H1 (cell line): ENCODE measurements at regions not wholly inside any gene's neighbourhood (a gene's known extent, or its start where the extent isn't known, plus 50 kb on each side); places are given as distances from the start of the nearest gene placed in this dataset.

Experiments
- CTCF ChIA-PET: fragments of 300-600 bp; sonication (Branson Sonifier 250); formaldehyde crosslinking; loops from one replicate; lab custom pipeline; 2021; ENCODE audit not compliant: partially characterized antibody; lab: Charles Lee
- POLR2A ChIA-PET: fragments of 300-600 bp; sonication (Branson Sonifier 250); formaldehyde crosslinking; loops from one replicate; lab custom pipeline; 2021; ENCODE audit warnings: inconsistent platforms; ENCODE audit not compliant: partially characterized antibody; lab: Charles Lee
- DNase-seq, 2 experiments: peaks; one replicate each; pipeline versions ENCODE4 v3.0.0 to v3.0.0-alpha.2; 2010 to 2022; ENCODE audit warnings: low spot score in 2 of 2, low read depth in 1 of 2, mixed read lengths in 1 of 2
- FAIRE-seq: peaks from 2 replicates; lab custom pipeline; 2011; peaks lifted over from hg19 to GRCh38; lab: Jason Lieb, UNC
- H2AFZ ChIP-seq: 2 replicates; pipeline ENCODE4 v1.8.1; 2012; ENCODE audit warnings: low read length, inconsistent platforms
- H2AK5ac ChIP-seq: 2 replicates; pipeline ENCODE4 v1.6.1; 2013; ENCODE audit warnings: low read depth, low read length
- H2BK120ac ChIP-seq: replicated peaks from 2 replicates; pipeline ENCODE3; 2013; ENCODE audit warnings: low read depth, low read length, inconsistent platforms
- H2BK12ac ChIP-seq: 2 replicates; pipeline ENCODE4 v1.6.1; 2013; ENCODE audit warnings: low read depth, low read length
- H2BK15ac ChIP-seq: 2 replicates; pipeline ENCODE4 v1.6.1; 2013; ENCODE audit warnings: low read length
- H2BK20ac ChIP-seq: 2 replicates; pipeline ENCODE4 v1.6.1; 2013; ENCODE audit warnings: low read length
- H2BK5ac ChIP-seq: 2 replicates; pipeline ENCODE4 v1.6.1; 2013; ENCODE audit warnings: low read depth, low read length
- H3K14ac ChIP-seq: 2 replicates; pipeline ENCODE4 v1.6.1; 2013; ENCODE audit warnings: inconsistent platforms; ENCODE audit not compliant: insufficient read length
- H3K18ac ChIP-seq: 2 replicates; pipeline ENCODE4 v1.6.1; 2013; ENCODE audit warnings: low read length; ENCODE audit errors: extremely low read depth
- H3K23ac ChIP-seq: 2 replicates; pipeline ENCODE4 v1.6.1; 2013; ENCODE audit warnings: inconsistent platforms; ENCODE audit not compliant: insufficient read length
- H3K23me2 ChIP-seq: 2 replicates; pipeline ENCODE4 v1.6.1; 2013; ENCODE audit warnings: low read depth, low read length
- H3K27ac ChIP-seq: 2 replicates; pipeline ENCODE4 v1.6.1; 2011; ENCODE audit warnings: low read depth, low read length, inconsistent platforms
- H3K27me3 ChIP-seq, 4 experiments: replicated peaks in 1 of 4; 1 replicate in 1 of 4; 2 replicates in 3 of 4; pipeline versions ENCODE4 v1.6.1 to v1.8.1; 2011 to 2013; ENCODE audit warnings: low read length in 3 of 4, mild to moderate bottlenecking in 3 of 4, inconsistent platforms in 2 of 4, mixed read lengths in 2 of 4, moderate library complexity in 1 of 4; ENCODE audit not compliant: control insufficient read depth in 3 of 4, insufficient read depth in 3 of 4; ENCODE audit errors: extremely low read depth in 1 of 4
- H3K36me3 ChIP-seq, 4 experiments: 2 replicates each; pipeline versions ENCODE4 v1.6.1 to v1.8.1; 2011 to 2013; ENCODE audit warnings: mild to moderate bottlenecking in 4 of 4, low read length in 3 of 4, moderate library complexity in 2 of 4, control low read depth in 1 of 4, inconsistent platforms in 1 of 4; ENCODE audit not compliant: insufficient read depth in 4 of 4, control insufficient read depth in 2 of 4
- H3K4ac ChIP-seq: replicated peaks from 2 replicates; pipeline ENCODE3; 2013; ENCODE audit warnings: low read length, low read depth, mixed read lengths, inconsistent platforms; ENCODE audit not compliant: insufficient read length
- H3K4me1 ChIP-seq, 4 experiments: replicated peaks in 1 of 4; 1 replicate in 1 of 4; 2 replicates in 3 of 4; pipeline versions ENCODE4 v1.6.1 to v1.8.1; 2011 to 2013; ENCODE audit warnings: low read length in 3 of 4, inconsistent platforms in 2 of 4, mixed read lengths in 1 of 4; ENCODE audit not compliant: insufficient read depth in 4 of 4, control insufficient read depth in 3 of 4
- H3K4me2 ChIP-seq, 2 experiments: 2 replicates each; pipeline versions ENCODE4 v1.6.1 to v1.8.1; 2011 to 2013; ENCODE audit warnings: low read depth in 2 of 2, low read length in 2 of 2, control low read depth in 1 of 2, inconsistent platforms in 1 of 2, mild to moderate bottlenecking in 1 of 2; ENCODE audit not compliant: insufficient read depth in 1 of 2
- H3K4me3 ChIP-seq, 4 experiments: fragments of 200-600, 300-600 bp in 1 of 4; sonication (generic), shearing (Covaris generic), sonication (Bioruptor Twin) in 1 of 4; 2 replicates each; pipeline versions ENCODE4 v1.5.1 to v1.8.1; 2011 to 2016; ENCODE audit warnings: low read length in 4 of 4, low read depth in 3 of 4, control low read depth in 2 of 4, inconsistent platforms in 2 of 4, mild to moderate bottlenecking in 2 of 4, mixed read lengths in 1 of 4, moderate library complexity in 1 of 4; ENCODE audit not compliant: insufficient read depth in 2 of 4; ENCODE audit errors: extremely low read depth in 1 of 4
- H3K56ac ChIP-seq: replicated peaks from 2 replicates; pipeline ENCODE3; 2013; ENCODE audit warnings: low read depth, mild to moderate bottlenecking, mixed read lengths, low read length, inconsistent platforms; ENCODE audit not compliant: insufficient read length
- H3K79me1 ChIP-seq: 2 replicates; pipeline ENCODE4 v1.6.1; 2013; ENCODE audit warnings: low read depth, low read length, control low read depth
- H3K79me2 ChIP-seq, 2 experiments: 2 replicates each; pipeline versions ENCODE4 v1.6.1 to v1.8.1; 2012 to 2013; ENCODE audit warnings: low read length in 2 of 2, mild to moderate bottlenecking in 2 of 2, inconsistent platforms in 1 of 2; ENCODE audit not compliant: insufficient read depth in 2 of 2, control insufficient read depth in 1 of 2
- H3K9ac ChIP-seq, 4 experiments: replicated peaks in 1 of 4; 1 replicate in 1 of 4; 2 replicates in 3 of 4; pipeline versions ENCODE4 v1.6.1 to v1.8.1; 2011 to 2013; ENCODE audit warnings: low read depth in 3 of 4, low read length in 3 of 4, control low read depth in 2 of 4, mild to moderate bottlenecking in 2 of 4, moderate library complexity in 2 of 4, inconsistent platforms in 1 of 4; ENCODE audit errors: extremely low read depth in 1 of 4
- H3K9me3 ChIP-seq, 2 experiments: 2 replicates each; pipeline versions ENCODE4 v1.6.1 to v1.8.1; 2012 to 2013; ENCODE audit warnings: mild to moderate bottlenecking in 2 of 2, moderate library complexity in 2 of 2, control low read depth in 1 of 2, inconsistent platforms in 1 of 2, low read depth in 1 of 2, low read length in 1 of 2, mixed read lengths in 1 of 2; ENCODE audit not compliant: insufficient read depth in 2 of 2
- H4K20me1 ChIP-seq, 2 experiments: replicated peaks in 1 of 2; 2 replicates each; pipeline versions ENCODE3 to v1.8.1; 2011 to 2013; ENCODE audit warnings: inconsistent platforms in 2 of 2, low read length in 2 of 2, mild to moderate bottlenecking in 1 of 2; ENCODE audit not compliant: insufficient read depth in 2 of 2, control insufficient read depth in 1 of 2
- H4K5ac ChIP-seq: 2 replicates; pipeline ENCODE4 v1.6.1; 2013; ENCODE audit warnings: low read length, low read depth, mixed read lengths, inconsistent platforms; ENCODE audit not compliant: insufficient read length
- H4K8ac ChIP-seq: 2 replicates; pipeline ENCODE4 v1.8.0; 2013; ENCODE audit warnings: mild to moderate bottlenecking, moderate library complexity, low read length, inconsistent platforms; ENCODE audit not compliant: insufficient read depth; ENCODE audit errors: extremely low read depth
- H4K91ac ChIP-seq: replicated peaks from 2 replicates; pipeline ENCODE3; 2013; ENCODE audit warnings: low read length, mixed read lengths, inconsistent platforms; ENCODE audit not compliant: insufficient read length
- BACH1 ChIP-seq: IDR thresholded peaks from 2 replicates; pipeline ENCODE4 v1.6.1; 2012; ENCODE audit warnings: low read length, improper control_type of control experiment
- HDAC2 ChIP-seq, 2 experiments: fragments of 300-600 bp in 1 of 2; sonication (generic) in 1 of 2; IDR thresholded peaks; 2 replicates each; pipeline ENCODE4 v1.6.1; 2011 to 2012; ENCODE audit warnings: low read depth in 2 of 2, low read length in 2 of 2, mild to moderate bottlenecking in 2 of 2, moderate library complexity in 2 of 2, borderline replicate concordance in 1 of 2, inconsistent platforms in 1 of 2
- RBBP5 ChIP-seq: IDR thresholded peaks from 2 replicates; pipeline ENCODE4 v1.7.1; 2012; ENCODE audit warnings: low read depth, mild to moderate bottlenecking, inconsistent platforms, low read length, moderate library complexity, borderline replicate concordance
- RXRA ChIP-seq: IDR thresholded peaks from 2 replicates; pipeline ENCODE4 v1.6.1; 2011; ENCODE audit warnings: low read depth, mild to moderate bottlenecking, low read length, moderate library complexity; ENCODE audit not compliant: insufficient read depth
- WGBS, 2 experiments: shearing (Covaris generic) in 1 of 2; methylation state at CpG; one replicate each; pipeline versions ENCODE4 v1.1.6 to v1.1.7; 2013 to 2015; ENCODE audit warnings: low lambda C conversion rate in 2 of 2, mixed read lengths in 2 of 2, inconsistent platforms in 1 of 2, low coverage in 1 of 2, missing lambda C conversion rate in 1 of 2; ENCODE audit not compliant: insufficient replicate concordance in 2 of 2, insufficient coverage in 1 of 2, insufficient read length in 1 of 2; ENCODE audit errors: extremely low coverage in 1 of 2, missing lambda C conversion rate in 1 of 2; 5-methylcytosine and 5-hydroxymethylcytosine counted together
- TF ChIP-seq, protein P1 (sequence below), 3 experiments: IDR thresholded peaks; 1 replicate in 2 of 3; 2 replicates in 1 of 3; pipeline versions ENCODE4 v1.5.1 to v1.6.1; 2011; ENCODE audit warnings: low read length in 3 of 3, mild to moderate bottlenecking in 3 of 3, inconsistent platforms in 2 of 3, low read depth in 1 of 3, moderate library complexity in 1 of 3; ENCODE audit not compliant: insufficient read depth in 1 of 3; ENCODE audit errors: control extremely low read depth in 1 of 3

DNA sequence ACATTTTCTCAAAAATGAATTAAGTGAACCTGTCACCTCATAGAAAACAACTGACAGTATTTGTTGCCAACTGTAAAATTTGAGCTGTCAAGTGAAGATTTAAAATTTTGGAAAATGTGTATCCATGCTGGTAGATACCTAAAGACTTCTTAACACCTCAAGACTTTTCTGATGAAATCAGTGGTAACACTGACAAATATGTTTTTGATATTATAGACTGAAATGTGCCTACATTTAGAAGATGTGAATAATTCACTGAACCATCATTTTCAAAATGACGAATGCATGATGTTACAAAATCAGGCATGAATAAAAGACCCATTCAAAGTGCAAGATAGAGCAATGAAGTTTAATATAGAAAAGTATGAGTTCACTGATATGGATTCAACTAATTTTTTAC, 51.5 kb upstream of the ASPRV1 start:
- no peak for TF ChIP-seq RBBP5
- no peak for TF ChIP-seq HDAC2 (IDR thresholded peaks at IDR 0.05; ENCODE audit: borderline replicate concordance in 1 of 2, low read depth in 2 of 2, low read length in 2 of 2)
- TF ChIP-seq RXRA = no peak
- no peak for TF ChIP-seq BACH1
- TF ChIP-seq, protein P1, sequence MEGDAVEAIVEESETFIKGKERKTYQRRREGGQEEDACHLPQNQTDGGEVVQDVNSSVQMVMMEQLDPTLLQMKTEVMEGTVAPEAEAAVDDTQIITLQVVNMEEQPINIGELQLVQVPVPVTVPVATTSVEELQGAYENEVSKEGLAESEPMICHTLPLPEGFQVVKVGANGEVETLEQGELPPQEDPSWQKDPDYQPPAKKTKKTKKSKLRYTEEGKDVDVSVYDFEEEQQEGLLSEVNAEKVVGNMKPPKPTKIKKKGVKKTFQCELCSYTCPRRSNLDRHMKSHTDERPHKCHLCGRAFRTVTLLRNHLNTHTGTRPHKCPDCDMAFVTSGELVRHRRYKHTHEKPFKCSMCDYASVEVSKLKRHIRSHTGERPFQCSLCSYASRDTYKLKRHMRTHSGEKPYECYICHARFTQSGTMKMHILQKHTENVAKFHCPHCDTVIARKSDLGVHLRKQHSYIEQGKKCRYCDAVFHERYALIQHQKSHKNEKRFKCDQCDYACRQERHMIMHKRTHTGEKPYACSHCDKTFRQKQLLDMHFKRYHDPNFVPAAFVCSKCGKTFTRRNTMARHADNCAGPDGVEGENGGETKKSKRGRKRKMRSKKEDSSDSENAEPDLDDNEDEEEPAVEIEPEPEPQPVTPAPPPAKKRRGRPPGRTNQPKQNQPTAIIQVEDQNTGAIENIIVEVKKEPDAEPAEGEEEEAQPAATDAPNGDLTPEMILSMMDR (IDR thresholded peaks at IDR 0.05; ENCODE audit: control extremely low read depth in 1 of 3, insufficient read depth in 1 of 3, low read depth in 1 of 3, low read length in 3 of 3) = no peak
- no peak overlapping the region for H3K18ac ChIP-seq
- no peak overlapping the region for H3K4me2 ChIP-seq
- no peak overlapping the region for H3K23ac ChIP-seq
- CTCF ChIA-PET = no interaction called here
- no peak overlapping the region for H2BK120ac ChIP-seq
- no peaks in the 10 kb centered on the region for H3K36me3 ChIP-seq
- H4K91ac ChIP-seq = no peak overlapping the region
- H2BK5ac ChIP-seq = no peak overlapping the region
- no peak overlapping the region for H3K14ac ChIP-seq
- no peak overlapping the region for H3K27ac ChIP-seq
- H3K27me3 ChIP-seq = no peaks in the 10 kb centered on the region
- H4K8ac ChIP-seq = no peak overlapping the region
- no peak for FAIRE-seq
- H4K5ac ChIP-seq = no peak overlapping the region
- H2AK5ac ChIP-seq = no peak overlapping the region
- H3K23me2 ChIP-seq = no peaks in the 10 kb centered on the region
- H3K79me1 ChIP-seq = no peaks in the 10 kb centered on the region
- peaks cover 0 to 2% (median 0%) of the 10 kb centered on the region in 4 experiments; a peak in 1 of 7 replicates for H3K4me1 ChIP-seq
- H2AFZ ChIP-seq = no peak overlapping the region
- WGBS, 2 experiments = 100% methylated on average over 1 of the region's 1 CpG; no CpG with 5 or more reads in 1 of the 2 experiments
- no peak overlapping the region for H2BK12ac ChIP-seq
- H3K4ac ChIP-seq = no peak overlapping the region
- no peak overlapping the region for H2BK20ac ChIP-seq
- H3K79me2 ChIP-seq = no peaks in the 10 kb centered on the region; a peak in 1 of 4 replicates
- no peaks in the 10 kb centered on the region for H4K20me1 ChIP-seq
- POLR2A ChIA-PET = no interaction called here
- H3K4me3 ChIP-seq = no peak overlapping the region
- no peaks in the 10 kb centered on the region for H3K9me3 ChIP-seq
- H3K56ac ChIP-seq = no peak overlapping the region
- H3K9ac ChIP-seq = no peak overlapping the region
- DNase-seq = no peak
- no peak overlapping the region for H2BK15ac ChIP-seq
